ENCODE measurements at regions not wholly inside any gene's neighbourhood (a gene's known extent, or its start where the extent isn't known, plus 50 kb on each side); places are given as distances from the start of the nearest gene placed in this dataset.

- DNase-seq: no peak
Observed at GRCh38 chr13:59441596-59442280, 722.0 kb downstream of the DIAPH3 start.

GRCh38 chr13:59442461-59442860 is 721.3 kb downstream of the DIAPH3 start:
- DNase-seq: no peak

GRCh38 chr13:59442944-59443486 is 720.7 kb downstream of the DIAPH3 start:
- DNase-seq: peak; percentile 64

- no peak for DNase-seq
Observed at GRCh38 chr13:59444210-59444857, 719.4 kb downstream of the DIAPH3 start.

- DNase-seq: no peak
Observed at GRCh38 chr13:59445812-59446211, 717.9 kb downstream of the DIAPH3 start.

- DNase-seq: no peak
Observed at GRCh38 chr13:59446391-59446790, 717.3 kb downstream of the DIAPH3 start.

GRCh38 chr13:59447031-59447430 is 716.7 kb downstream of the DIAPH3 start:
- no peak for DNase-seq

- DNase-seq: no peak
Observed at GRCh38 chr13:59447846-59448620, 715.7 kb downstream of the DIAPH3 start.

- DNase-seq: no peak
Observed at GRCh38 chr13:59449750-59450149, 714.0 kb downstream of the DIAPH3 start.

GRCh38 chr13:59450229-59450628 is 713.5 kb downstream of the DIAPH3 start:
- no peak for DNase-seq

GRCh38 chr13:59451236-59451635 is 712.5 kb downstream of the DIAPH3 start:
- no peak for DNase-seq

GRCh38 chr13:59452189-59452890 is 711.4 kb downstream of the DIAPH3 start:
- DNase-seq: no peak

GRCh38 chr13:59458908-59459579 is 704.7 kb downstream of the DIAPH3 start:
- no peak for DNase-seq

GRCh38 chr13:59459972-59460371 is 703.8 kb downstream of the DIAPH3 start:
- peak; percentile 58 for DNase-seq

GRCh38 chr13:59461411-59461810 is 702.3 kb downstream of the DIAPH3 start:
- DNase-seq: peak; percentile 92

GRCh38 chr13:59463023-59463422 is 700.7 kb downstream of the DIAPH3 start:
- DNase-seq: no peak

GRCh38 chr13:59464926-59465325 is 698.8 kb downstream of the DIAPH3 start:
- DNase-seq: no peak

- peak; percentile 96 for DNase-seq
Observed at GRCh38 chr13:59468396-59468795, 695.3 kb downstream of the DIAPH3 start.

- peak; percentile 48 for DNase-seq
Observed at GRCh38 chr13:59471106-59471505, 692.6 kb downstream of the DIAPH3 start.

GRCh38 chr13:59472134-59472533 is 691.6 kb downstream of the DIAPH3 start:
- DNase-seq: peak; percentile 17

GRCh38 chr13:59474696-59475095 is 689.0 kb downstream of the DIAPH3 start:
- DNase-seq: peak; percentile 63

- peak; percentile 24 for DNase-seq
Observed at GRCh38 chr13:59475911-59476310, 687.8 kb downstream of the DIAPH3 start.

All from OCI-M1 (cell line).